ENCODE measurements at regions not wholly inside any gene's neighbourhood (a gene's known extent, or its start where the extent isn't known, plus 50 kb on each side); places are given as distances from the start of the nearest gene placed in this dataset.

GRCh38 chrX:115911967-115912366 lies 258.6 kb upstream of the AGTR2 start:
- TF ChIP-seq FOSL2 (CRISPR knock-in tag; IDR thresholded peaks at IDR 0.05) (no peak), POLR2AphosphoS5 (IDR thresholded peaks at IDR 0.05; ENCODE audit: low read depth, low read length) (no peak), FOXM1 (CRISPR knock-in tag; IDR thresholded peaks at IDR 0.05) (no peak), ZNF44 (CRISPR knock-in tag; IDR thresholded peaks at IDR 0.05) (no peak), AFF4 (CRISPR knock-in tag; IDR thresholded peaks at IDR 0.05) (no peak), CTCF (CRISPR knock-in tag; IDR thresholded peaks at IDR 0.05) (no peak), ZNF264 (CRISPR knock-in tag; IDR thresholded peaks at IDR 0.05) (no peak), KDM3A (CRISPR knock-in tag; IDR thresholded peaks at IDR 0.05; ENCODE audit: low read depth) (no peak), GABPA (IDR thresholded peaks at IDR 0.05; ENCODE audit: low read depth, low read length) (no peak), GABPA (CRISPR knock-in tag; IDR thresholded peaks at IDR 0.05; ENCODE audit: low read depth) (no peak), ZNF782 (CRISPR knock-in tag; IDR thresholded peaks at IDR 0.05; ENCODE audit: borderline replicate concordance) (no peak), CENPT (CRISPR knock-in tag; IDR thresholded peaks at IDR 0.05; ENCODE audit: low read depth) (no peak)
